IMR-90 (cell line): ENCODE measurements at regions not wholly inside any gene's neighbourhood (a gene's known extent, or its start where the extent isn't known, plus 50 kb on each side); places are given as distances from the start of the nearest gene placed in this dataset.

ENCODE experiments used
- ATAC-seq: fragments of 200-7000 bp; cut with Tn5 transposase; 2 replicates; pipeline ENCODE4 v1.9.1; 2020; ENCODE audit warnings: low read depth, mild to moderate bottlenecking, moderate library complexity
- BruUV-seq: library from RNA; stranded (reverse); fragments of 400-500 nt; replicated peaks from 2 replicates; lab custom pipeline; 2021; lab: Mats Ljungman, UMichigan
- CTCF ChIA-PET: fragments of 300-600 bp; formaldehyde crosslinking; extraction: SDS; loops from one replicate; lab custom pipeline; 2021; ENCODE audit warnings: antibody characterized with exemption; lab: Yijun Ruan, JAX
- POLR2A ChIA-PET: fragments of 300-600 bp; sonication (Branson Sonifier 250); formaldehyde crosslinking; loops from one replicate; lab custom pipeline; 2022; ENCODE audit warnings: antibody characterized with exemption; ENCODE audit not compliant: unreplicated experiment; lab: Charles Lee
- DNase-seq: peaks from one replicate; pipeline ENCODE4 v3.0.0; 2013
- H2AFZ ChIP-seq: replicated peaks from 2 replicates; pipeline ENCODE3; 2013; ENCODE audit warnings: low read length, mild to moderate bottlenecking; ENCODE audit not compliant: poor library complexity
- H2AK5ac ChIP-seq: 2 replicates; pipeline ENCODE4 v1.6.1; 2013; ENCODE audit warnings: low read depth, low read length, inconsistent platforms
- H2AK9ac ChIP-seq: replicated peaks from 2 replicates; pipeline ENCODE3; 2013; ENCODE audit warnings: mild to moderate bottlenecking, low read depth, low read length, moderate library complexity; ENCODE audit not compliant: poor library complexity
- H2BK120ac ChIP-seq: 2 replicates; pipeline ENCODE4 v1.6.1; 2013; ENCODE audit warnings: low read depth, low read length, inconsistent platforms
- H2BK15ac ChIP-seq: 3 replicates; pipeline ENCODE4 v1.6.1; 2013; ENCODE audit warnings: low read depth, low read length, inconsistent platforms
- H2BK20ac ChIP-seq: 2 replicates; pipeline ENCODE4 v1.6.1; 2013; ENCODE audit warnings: low read depth, mild to moderate bottlenecking, inconsistent platforms, low read length, moderate library complexity
- H2BK5ac ChIP-seq: 2 replicates; pipeline ENCODE4 v1.6.1; 2013; ENCODE audit warnings: mild to moderate bottlenecking, low read depth, low read length, inconsistent platforms; ENCODE audit not compliant: poor library complexity, severe bottlenecking
- H3K14ac ChIP-seq: replicated peaks from 2 replicates; pipeline ENCODE4 v1.6.1; 2013; ENCODE audit warnings: low read depth, low read length, inconsistent platforms
- H3K18ac ChIP-seq: 2 replicates; pipeline ENCODE4 v1.6.1; 2013; ENCODE audit warnings: low read depth, low read length, control low read depth
- H3K23ac ChIP-seq: 2 replicates; pipeline ENCODE4 v1.6.1; 2013; ENCODE audit warnings: low read depth, low read length, inconsistent platforms
- H3K27ac ChIP-seq: 2 replicates; pipeline ENCODE4 v1.5.1; 2013; ENCODE audit warnings: mild to moderate bottlenecking, control low read depth, low read length; ENCODE audit not compliant: insufficient read depth
- H3K27me3 ChIP-seq: 2 replicates; pipeline ENCODE4 v1.6.1; 2013; ENCODE audit warnings: low read length; ENCODE audit not compliant: control insufficient read depth, insufficient read depth
- H3K36me3 ChIP-seq: 2 replicates; pipeline ENCODE4 v1.6.1; 2013; ENCODE audit warnings: low read length, mixed read lengths; ENCODE audit not compliant: control insufficient read depth, insufficient read depth
- H3K4ac ChIP-seq: 2 replicates; pipeline ENCODE4 v1.6.1; 2013; ENCODE audit warnings: low read depth, low read length, inconsistent platforms
- H3K4me1 ChIP-seq: 2 replicates; pipeline ENCODE4 v1.6.1; 2013; ENCODE audit warnings: low read length, mixed read lengths; ENCODE audit not compliant: control insufficient read depth, insufficient read depth
- H3K4me2 ChIP-seq: 2 replicates; pipeline ENCODE4 v1.6.1; 2013; ENCODE audit warnings: low read depth, mild to moderate bottlenecking, control low read depth, low read length, moderate library complexity
- H3K4me3 ChIP-seq: 2 replicates; pipeline ENCODE4 v1.5.1; 2013; ENCODE audit warnings: low read depth, mild to moderate bottlenecking, control low read depth, low read length, moderate library complexity; ENCODE audit not compliant: insufficient read depth
- H3K56ac ChIP-seq: 2 replicates; pipeline ENCODE4 v1.6.1; 2013; ENCODE audit warnings: low read length, inconsistent platforms; ENCODE audit not compliant: insufficient read depth; ENCODE audit errors: extremely low read depth
- H3K79me1 ChIP-seq, 2 experiments: 2 replicates each; pipeline ENCODE4 v1.6.1; 2013; ENCODE audit warnings: low read length in 2 of 2, inconsistent platforms in 1 of 2, low read depth in 1 of 2
- H3K9ac ChIP-seq: 2 replicates; pipeline ENCODE4 v1.6.1; 2013; ENCODE audit warnings: low read depth, low read length, control low read depth
- H3K9me1 ChIP-seq: 2 replicates; pipeline ENCODE4 v1.6.1; 2013; ENCODE audit warnings: low read length, inconsistent platforms; ENCODE audit not compliant: insufficient read depth
- H3K9me3 ChIP-seq: 2 replicates; pipeline ENCODE4 v1.6.1; 2013; ENCODE audit warnings: low read length; ENCODE audit not compliant: control insufficient read depth, insufficient read depth
- H4K20me1 ChIP-seq: 2 replicates; pipeline ENCODE4 v1.6.1; 2013; ENCODE audit warnings: low read length, inconsistent platforms; ENCODE audit not compliant: insufficient read depth
- H4K5ac ChIP-seq: 2 replicates; pipeline ENCODE4 v1.6.1; 2013; ENCODE audit warnings: mild to moderate bottlenecking, low read depth, low read length, control low read depth
- H4K8ac ChIP-seq, 2 experiments: 2 replicates each; pipeline ENCODE4 v1.6.1; 2013; ENCODE audit warnings: low read depth in 2 of 2, low read length in 2 of 2, control low read depth in 1 of 2, inconsistent platforms in 1 of 2
- H4K91ac ChIP-seq: 2 replicates; pipeline ENCODE4 v1.6.1; 2013; ENCODE audit warnings: low read depth, low read length, inconsistent platforms; ENCODE audit not compliant: insufficient read depth
- BHLHE40 ChIP-seq: fragments of 150-350 bp; IDR thresholded peaks from 2 replicates; pipeline ENCODE4 v1.6.1; 2016; ENCODE audit warnings: mild to moderate bottlenecking, low read depth, low read length
- CEBPB ChIP-seq: IDR thresholded peaks from 2 replicates; pipeline ENCODE4 v1.6.1; 2012; ENCODE audit warnings: low read depth, low read length, improper control_type of control experiment
- CHD1 ChIP-seq: IDR thresholded peaks from 2 replicates; pipeline ENCODE4 v1.6.1; 2012; ENCODE audit warnings: low read depth, low read length, improper control_type of control experiment
- FOS ChIP-seq: fragments of 150-350 bp; IDR thresholded peaks from 2 replicates; pipeline ENCODE4 v1.6.1; 2016; ENCODE audit warnings: low read depth, low read length
- MAFK ChIP-seq: IDR thresholded peaks from 2 replicates; pipeline ENCODE4 v1.6.1; 2012; ENCODE audit warnings: low read depth, low read length, improper control_type of control experiment
- MAZ ChIP-seq: IDR thresholded peaks from 2 replicates; pipeline ENCODE4 v1.6.1; 2012; ENCODE audit warnings: low read depth, mild to moderate bottlenecking, low read length, improper control_type of control experiment, moderate library complexity, borderline replicate concordance
- MXI1 ChIP-seq: IDR thresholded peaks from 2 replicates; pipeline ENCODE4 v1.6.1; 2012; ENCODE audit warnings: low read depth, mild to moderate bottlenecking, low read length, moderate library complexity, borderline replicate concordance
- NFE2L2 ChIP-seq: fragments of 150-350 bp; IDR thresholded peaks from 2 replicates; pipeline ENCODE4 v1.6.1; 2016; ENCODE audit warnings: low read depth, mild to moderate bottlenecking, low read length
- POLR2A ChIP-seq: IDR thresholded peaks from 2 replicates; pipeline ENCODE4 v1.6.1; 2012; ENCODE audit warnings: mild to moderate bottlenecking, low read depth, low read length
- RAD21 ChIP-seq: IDR thresholded peaks from 2 replicates; pipeline ENCODE4 v1.6.1; 2012; ENCODE audit warnings: low read length, improper control_type of control experiment
- RCOR1 ChIP-seq: IDR thresholded peaks from 2 replicates; pipeline ENCODE4 v1.6.1; 2012; ENCODE audit warnings: mild to moderate bottlenecking, low read length, improper control_type of control experiment; ENCODE audit not compliant: insufficient replicate concordance
- RFX5 ChIP-seq: IDR thresholded peaks from 2 replicates; pipeline ENCODE4 v1.8.0; 2012; ENCODE audit warnings: low read depth, mild to moderate bottlenecking, low read length, moderate library complexity
- SMC3 ChIP-seq: fragments of 150-350 bp; IDR thresholded peaks from 2 replicates; pipeline ENCODE4 v1.6.1; 2016; ENCODE audit warnings: low read depth, mild to moderate bottlenecking, antibody characterized with exemption, low read length, moderate library complexity
- WGBS, 2 experiments: methylation state at CpG; one replicate each; pipeline versions ENCODE4 v1.1.5 to v1.1.7; 2013; ENCODE audit warnings: missing lambda C conversion rate in 2 of 2; ENCODE audit not compliant: insufficient read length in 1 of 2; ENCODE audit errors: extremely low coverage in 2 of 2; 5-methylcytosine and 5-hydroxymethylcytosine counted together
- dilution Hi-C: fragments of 300-500 bp; cut with HindIII; formaldehyde crosslinking; loops from one replicate; pipeline ENCODE4 v1.14.3; 2018; ENCODE audit warnings: low sequenced_read_pairs; ENCODE audit not compliant: unreplicated experiment
- in situ Hi-C: fragments of 300-500 bp; cut with MboI; formaldehyde crosslinking; loops from 3 replicates; pipeline ENCODE4 v1.14.3; 2019; ENCODE audit warnings: low sequenced_read_pairs, inconsistent platforms, mixed read lengths
- intact Hi-C: fragments of 100-400 bp; cut with micrococcal nuclease; formaldehyde crosslinking; loops from 2 replicates; pipeline ENCODE4 v1.10.0; 2022
- TF ChIP-seq, protein P1 (sequence below): conservative IDR thresholded peaks from 2 replicates; pipeline ENCODE4 v1.5.1; 2012; ENCODE audit warnings: mild to moderate bottlenecking, low read depth, low read length, improper control_type of control experiment
- TF ChIP-seq, protein P2 (sequence below): fragments of 150-350 bp; IDR thresholded peaks from 2 replicates; pipeline ENCODE4 v1.6.1; 2017; ENCODE audit warnings: mild to moderate bottlenecking, antibody characterized with exemption, low read length, low read depth
- TF ChIP-seq, protein P3 (sequence below): fragments of 150-350 bp; IDR thresholded peaks from 2 replicates; pipeline ENCODE4 v1.6.1; 2016; ENCODE audit warnings: low read depth, mild to moderate bottlenecking, low read length, moderate library complexity, borderline replicate concordance

DNA sequence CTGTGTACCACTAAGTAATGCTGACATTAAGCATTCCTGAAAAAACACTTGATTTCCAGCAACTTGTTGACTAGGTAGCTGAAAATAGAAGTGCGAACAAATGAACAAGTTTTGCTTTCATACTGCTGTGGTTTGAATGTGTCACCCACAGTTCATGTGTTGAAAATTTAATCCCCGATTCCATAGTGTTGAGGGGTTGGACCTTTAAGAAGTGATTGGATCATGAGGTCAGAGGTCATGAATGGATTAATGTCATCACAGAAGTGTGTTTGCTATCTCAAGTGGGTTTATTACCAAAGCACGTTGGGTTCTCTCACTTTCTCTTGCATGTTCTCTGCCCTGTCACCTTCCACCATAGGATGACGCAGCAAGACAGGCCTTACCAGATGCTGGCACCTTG lies 568.5 kb downstream of the UTRN start:
- ATAC-seq (no peak), DNase-seq (no peak)
- Histone ChIP-seq H2BK120ac (no peak overlapping the region), H3K56ac (no peak overlapping the region), H3K9ac (no peak overlapping the region), H3K14ac (no peak overlapping the region), H2BK5ac (no peak overlapping the region), H2BK15ac (no peak overlapping the region), H2AFZ (no peak overlapping the region), H3K4me3 (no peak overlapping the region), H2AK9ac (no peak overlapping the region), H3K4me2 (no peak overlapping the region), H3K36me3 (no peaks in the 10 kb centered on the region), H4K8ac (no peak overlapping the region), H4K91ac (no peak overlapping the region), H4K20me1 (no peaks in the 10 kb centered on the region), H3K79me1 (no peaks in the 10 kb centered on the region), H2AK5ac (no peak overlapping the region), H3K27me3 (no peaks in the 10 kb centered on the region), H3K18ac (no peak overlapping the region), H4K5ac (no peak overlapping the region), H3K27ac (no peak overlapping the region), H2BK20ac (no peak overlapping the region), H3K9me3 (no peaks in the 10 kb centered on the region), H3K4me1 (no peaks in the 10 kb centered on the region), H3K9me1 (no peaks in the 10 kb centered on the region; the same call in 1 of the 2 replicates), H3K23ac (no peak overlapping the region), H3K4ac (no peak overlapping the region)
- ChIA-PET CTCF (no interaction called here), POLR2A (no interaction called here)
- BruUV-seq, result no TSS peak
- TF ChIP-seq CHD1, result no peak
- no peak for TF ChIP-seq RCOR1
- TF ChIP-seq, protein P1, sequence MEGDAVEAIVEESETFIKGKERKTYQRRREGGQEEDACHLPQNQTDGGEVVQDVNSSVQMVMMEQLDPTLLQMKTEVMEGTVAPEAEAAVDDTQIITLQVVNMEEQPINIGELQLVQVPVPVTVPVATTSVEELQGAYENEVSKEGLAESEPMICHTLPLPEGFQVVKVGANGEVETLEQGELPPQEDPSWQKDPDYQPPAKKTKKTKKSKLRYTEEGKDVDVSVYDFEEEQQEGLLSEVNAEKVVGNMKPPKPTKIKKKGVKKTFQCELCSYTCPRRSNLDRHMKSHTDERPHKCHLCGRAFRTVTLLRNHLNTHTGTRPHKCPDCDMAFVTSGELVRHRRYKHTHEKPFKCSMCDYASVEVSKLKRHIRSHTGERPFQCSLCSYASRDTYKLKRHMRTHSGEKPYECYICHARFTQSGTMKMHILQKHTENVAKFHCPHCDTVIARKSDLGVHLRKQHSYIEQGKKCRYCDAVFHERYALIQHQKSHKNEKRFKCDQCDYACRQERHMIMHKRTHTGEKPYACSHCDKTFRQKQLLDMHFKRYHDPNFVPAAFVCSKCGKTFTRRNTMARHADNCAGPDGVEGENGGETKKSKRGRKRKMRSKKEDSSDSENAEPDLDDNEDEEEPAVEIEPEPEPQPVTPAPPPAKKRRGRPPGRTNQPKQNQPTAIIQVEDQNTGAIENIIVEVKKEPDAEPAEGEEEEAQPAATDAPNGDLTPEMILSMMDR, result no peak
- TF ChIP-seq, protein P2, sequence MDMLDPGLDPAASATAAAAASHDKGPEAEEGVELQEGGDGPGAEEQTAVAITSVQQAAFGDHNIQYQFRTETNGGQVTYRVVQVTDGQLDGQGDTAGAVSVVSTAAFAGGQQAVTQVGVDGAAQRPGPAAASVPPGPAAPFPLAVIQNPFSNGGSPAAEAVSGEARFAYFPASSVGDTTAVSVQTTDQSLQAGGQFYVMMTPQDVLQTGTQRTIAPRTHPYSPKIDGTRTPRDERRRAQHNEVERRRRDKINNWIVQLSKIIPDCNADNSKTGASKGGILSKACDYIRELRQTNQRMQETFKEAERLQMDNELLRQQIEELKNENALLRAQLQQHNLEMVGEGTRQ, result no peak
- no peak for TF ChIP-seq CEBPB
- TF ChIP-seq BHLHE40, result no peak
- TF ChIP-seq POLR2A, result no peak
- no peak for TF ChIP-seq RFX5
- TF ChIP-seq RAD21, result no peak
- TF ChIP-seq FOS, result no peak
- TF ChIP-seq NFE2L2, result no peak
- no peak for TF ChIP-seq MAZ
- TF ChIP-seq SMC3, result no peak
- TF ChIP-seq, protein P3, sequence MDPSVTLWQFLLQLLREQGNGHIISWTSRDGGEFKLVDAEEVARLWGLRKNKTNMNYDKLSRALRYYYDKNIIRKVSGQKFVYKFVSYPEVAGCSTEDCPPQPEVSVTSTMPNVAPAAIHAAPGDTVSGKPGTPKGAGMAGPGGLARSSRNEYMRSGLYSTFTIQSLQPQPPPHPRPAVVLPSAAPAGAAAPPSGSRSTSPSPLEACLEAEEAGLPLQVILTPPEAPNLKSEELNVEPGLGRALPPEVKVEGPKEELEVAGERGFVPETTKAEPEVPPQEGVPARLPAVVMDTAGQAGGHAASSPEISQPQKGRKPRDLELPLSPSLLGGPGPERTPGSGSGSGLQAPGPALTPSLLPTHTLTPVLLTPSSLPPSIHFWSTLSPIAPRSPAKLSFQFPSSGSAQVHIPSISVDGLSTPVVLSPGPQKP, result no peak
- TF ChIP-seq MXI1, result no peak
- no peak for TF ChIP-seq MAFK
- dilution Hi-C loops (no loop called here), in situ Hi-C loops (no loop called here), intact Hi-C loops (no loop called here)
- no CpG with 5 or more reads among the region's 4 CpGs for WGBS, 2 experiments
